Astrocyte of the spinal cord (primary cell): ENCODE measurements at regions not wholly inside any gene's neighbourhood (a gene's known extent, or its start where the extent isn't known, plus 50 kb on each side); places are given as distances from the start of the nearest gene placed in this dataset.

Source experiments
- DNase-seq: peaks from one replicate; pipeline ENCODE4 v3.0.0; 2011; ENCODE audit warnings: low read depth, low spot score
- H3K4me3 ChIP-seq: 2 replicates; pipeline ENCODE4 v1.5.1; 2011; ENCODE audit warnings: low read depth, mild to moderate bottlenecking, low read length, moderate library complexity
- CTCF ChIP-seq: IDR thresholded peaks from 2 replicates; pipeline ENCODE4 v1.5.1; 2012; ENCODE audit warnings: low read depth, mild to moderate bottlenecking, low read length, inconsistent platforms
- in situ Hi-C: cut with HindIII; loops from 2 replicates; pipeline ENCODE4 v1.10.0; 2017; ENCODE audit warnings: low sequenced_read_pairs

GRCh38 chr11:44450295-44450932 lies 115.0 kb upstream of the CD82 start:
- TF ChIP-seq CTCF, result no peak
- DNase-seq, result no peak
- in situ Hi-C loops, result no loop called here
- H3K4me3 ChIP-seq, result no peak overlapping the region

GRCh38 chr11:44451706-44452105 lies 113.8 kb upstream of the CD82 start:
- DNase-seq, result no peak
- in situ Hi-C loops, result no loop called here

GRCh38 chr11:44452827-44453572 lies 112.5 kb upstream of the CD82 start:
- TF ChIP-seq CTCF, result no peak
- DNase-seq, result no peak
- in situ Hi-C loops, result no loop called here
- no peak overlapping the region for H3K4me3 ChIP-seq

More at GRCh38 chr11:44451706-44452105, 113.8 kb upstream of the CD82 start:
- no peak overlapping the region for H3K4me3 ChIP-seq
- TF ChIP-seq CTCF, result no peak

- DNase-seq, result no peak
- no peak for TF ChIP-seq CTCF
- in situ Hi-C loops, result no loop called here
- no peak overlapping the region for H3K4me3 ChIP-seq
These were observed 111.6 kb upstream of the CD82 start for GRCh38 chr11:44453871-44454270.

- H3K4me3 ChIP-seq, result no peak overlapping the region
- no peak for DNase-seq
- in situ Hi-C loops, result no loop called here
- no peak for TF ChIP-seq CTCF
These were observed 110.8 kb upstream of the CD82 start for GRCh38 chr11:44454666-44455065.

- peak; percentile 17 for TF ChIP-seq CTCF
- in situ Hi-C loops, result no loop called here
- no peak overlapping the region for H3K4me3 ChIP-seq
- no peak for DNase-seq
These were observed 108.7 kb upstream of the CD82 start for GRCh38 chr11:44456544-44457300.
